ENCODE measurements at regions not wholly inside any gene's neighbourhood (a gene's known extent, or its start where the extent isn't known, plus 50 kb on each side); places are given as distances from the start of the nearest gene placed in this dataset.
"Not testable (repeated sequence)": the region's sequence is repeated elsewhere in the genome, so short reads cannot be mapped to it uniquely, and the experiment has no call there.

DNA sequence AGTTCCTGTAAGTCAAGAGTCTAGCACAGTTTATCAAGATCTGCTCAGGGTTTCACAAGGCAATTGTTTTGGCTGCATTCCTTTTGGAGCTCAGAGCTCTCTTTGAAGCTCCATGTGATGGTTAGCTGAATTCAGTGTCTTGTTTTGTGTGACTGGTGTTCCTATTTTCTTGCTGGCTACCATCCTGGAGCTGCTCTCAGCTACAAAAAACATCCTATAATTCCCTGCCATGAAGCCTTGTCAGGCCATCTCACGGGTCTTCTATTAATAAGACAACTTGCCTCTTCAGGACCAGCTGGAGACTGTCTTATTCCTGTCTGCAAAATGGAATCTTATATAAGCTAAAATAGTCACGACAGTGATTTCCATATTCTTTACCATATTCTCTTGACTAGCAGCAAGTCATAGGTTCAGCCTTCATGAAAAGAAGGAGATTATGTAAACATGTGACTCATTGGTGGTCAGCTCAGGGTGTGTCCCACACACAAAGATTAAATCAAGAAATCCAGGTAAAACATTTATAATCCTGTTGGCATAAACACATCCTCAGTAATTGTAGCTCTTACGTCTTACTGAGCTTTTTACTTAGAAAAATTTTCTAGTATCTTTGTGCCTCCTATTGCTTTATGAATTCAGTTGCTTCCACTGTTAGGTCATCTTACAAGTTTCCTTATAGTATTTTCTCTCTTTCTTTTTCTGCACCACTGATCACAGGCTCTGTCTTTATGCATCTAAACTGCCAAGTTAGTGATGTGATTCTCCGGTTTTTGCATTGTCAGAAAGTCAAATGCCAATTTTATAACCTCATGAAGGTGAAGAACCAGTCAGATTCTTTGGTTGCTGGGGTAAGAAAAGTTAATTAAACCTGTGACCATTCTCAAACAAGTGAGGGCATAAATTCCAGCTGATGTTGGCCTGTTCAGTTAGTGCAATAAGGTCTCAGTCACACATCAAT lies 378.5 kb upstream of the MGAT4C start:
- no peaks in the 10 kb centered on the region for H3K4me1 ChIP-seq
- no peaks in the 10 kb centered on the region for H3K36me3 ChIP-seq (replicated peaks)
- H3K4me3 ChIP-seq: no peak overlapping the region
- DNase-seq (ENCODE audit: low spot score in 2 of 2): no peak
- in situ Hi-C loops (cut with MboI; ENCODE audit: low sequenced_read_pairs): no loop called here
- H3K27me3 ChIP-seq (ENCODE audit: low read depth): no peaks in the 10 kb centered on the region
- no peaks in the 10 kb centered on the region for H3K9me3 ChIP-seq

- DNase-seq (ENCODE audit: low spot score in 2 of 2): no peak
- H3K4me1 ChIP-seq: no peaks in the 10 kb centered on the region
- H3K27me3 ChIP-seq (ENCODE audit: low read depth): no peaks in the 10 kb centered on the region
- no peaks in the 10 kb centered on the region for H3K36me3 ChIP-seq (replicated peaks)
- in situ Hi-C loops (cut with MboI; ENCODE audit: low sequenced_read_pairs): no loop called here
- H3K4me3 ChIP-seq: no peak overlapping the region
- H3K9me3 ChIP-seq: peaks cover 5% of the 10 kb centered on the region; the same call in 1 of the 2 replicates
These were observed 370.8 kb upstream of the MGAT4C start for GRCh38 chr12:86627001-86627400.

DNA sequence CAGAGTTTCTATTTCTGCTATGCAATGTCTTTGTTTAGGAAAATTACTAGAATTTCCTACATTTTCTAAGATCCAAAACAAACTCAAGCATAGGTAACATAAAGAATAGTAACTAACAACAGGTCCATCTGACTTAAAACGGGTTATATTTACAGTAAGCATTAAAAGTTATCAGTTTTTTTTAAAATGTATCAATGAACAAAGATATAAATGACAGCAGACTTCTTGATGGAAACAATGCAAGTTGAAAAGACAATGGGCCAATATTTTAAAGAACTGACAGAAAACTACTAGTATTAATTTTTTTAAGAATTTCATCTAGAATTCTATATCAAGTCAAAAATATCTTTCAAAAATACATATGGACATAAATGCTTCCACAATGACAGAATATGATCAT lies 367.1 kb upstream of the MGAT4C start:
- DNase-seq (ENCODE audit: low spot score in 2 of 2): no peak
- Histone ChIP-seq H3K4me1 (no peaks in the 10 kb centered on the region), H3K9me3 (peaks cover 5% of the 10 kb centered on the region; the same call in 1 of the 2 replicates), H3K4me3 (no peak overlapping the region), H3K36me3 (replicated peaks) (no peaks in the 10 kb centered on the region), H3K27me3 (ENCODE audit: low read depth) (no peaks in the 10 kb centered on the region)
- in situ Hi-C loops (cut with MboI; ENCODE audit: low sequenced_read_pairs): no loop called here

DNA sequence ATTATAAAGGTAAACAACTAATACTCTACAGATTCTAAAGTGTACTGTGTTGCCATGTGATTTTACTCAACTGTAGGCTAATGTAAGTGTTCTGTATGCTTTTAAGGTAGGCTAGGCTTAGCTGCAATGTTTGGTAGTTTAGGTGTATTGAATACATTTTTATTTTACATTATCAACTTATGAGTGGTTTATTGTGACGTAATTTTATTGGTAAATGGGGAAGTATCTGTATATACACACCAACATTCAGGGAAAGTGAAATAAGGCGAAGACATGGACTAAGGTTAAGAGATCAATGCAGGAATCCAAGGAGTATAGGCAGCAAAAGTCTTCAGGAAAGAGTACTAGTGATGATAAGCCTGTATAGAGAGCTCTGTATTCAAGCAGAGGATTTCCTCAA lies 365.8 kb upstream of the MGAT4C start:
- no peak for DNase-seq (ENCODE audit: low spot score in 2 of 2)
- no peaks in the 10 kb centered on the region for H3K4me1 ChIP-seq

GRCh38 chr12:86613311-86613710 lies 357.1 kb upstream of the MGAT4C start:
- in situ Hi-C loops (cut with MboI; ENCODE audit: low sequenced_read_pairs): no loop called here
- DNase-seq (ENCODE audit: low spot score in 2 of 2): no peak
- Histone ChIP-seq H3K4me1 (no peaks in the 10 kb centered on the region), H3K4me3 (no peak overlapping the region), H3K9me3 (no peaks in the 10 kb centered on the region), H3K36me3 (replicated peaks) (no peaks in the 10 kb centered on the region), H3K27me3 (ENCODE audit: low read depth) (no peaks in the 10 kb centered on the region)

More for the DNA sequence above, 365.8 kb upstream of the MGAT4C start:
- Histone ChIP-seq H3K36me3 (replicated peaks) (no peaks in the 10 kb centered on the region), H3K4me3 (no peak overlapping the region), H3K9me3 (peaks cover 5% of the 10 kb centered on the region; the same call in 1 of the 2 replicates), H3K27me3 (ENCODE audit: low read depth) (no peaks in the 10 kb centered on the region)
- in situ Hi-C loops (cut with MboI; ENCODE audit: low sequenced_read_pairs): no loop called here

- Histone ChIP-seq H3K4me3 (no peak overlapping the region), H3K4me1 (no peaks in the 10 kb centered on the region), H3K9me3 (no peaks in the 10 kb centered on the region), H3K27me3 (ENCODE audit: low read depth) (no peaks in the 10 kb centered on the region), H3K36me3 (replicated peaks) (no peaks in the 10 kb centered on the region)
- DNase-seq (ENCODE audit: low spot score in 2 of 2): no peak
- in situ Hi-C loops (cut with MboI; ENCODE audit: low sequenced_read_pairs): no loop called here
These were observed 352.4 kb upstream of the MGAT4C start for GRCh38 chr12:86608638-86609037.

GRCh38 chr12:86601550-86602308 lies 345.5 kb upstream of the MGAT4C start:
- DNase-seq (ENCODE audit: low spot score in 2 of 2): no peak
- in situ Hi-C loops (cut with MboI; ENCODE audit: low sequenced_read_pairs): no loop called here
- Histone ChIP-seq H3K27me3 (ENCODE audit: low read depth) (no peaks in the 10 kb centered on the region), H3K9me3 (no peaks in the 10 kb centered on the region), H3K4me1 (no peaks in the 10 kb centered on the region), H3K4me3 (no peak overlapping the region), H3K36me3 (replicated peaks) (no peaks in the 10 kb centered on the region)

DNA sequence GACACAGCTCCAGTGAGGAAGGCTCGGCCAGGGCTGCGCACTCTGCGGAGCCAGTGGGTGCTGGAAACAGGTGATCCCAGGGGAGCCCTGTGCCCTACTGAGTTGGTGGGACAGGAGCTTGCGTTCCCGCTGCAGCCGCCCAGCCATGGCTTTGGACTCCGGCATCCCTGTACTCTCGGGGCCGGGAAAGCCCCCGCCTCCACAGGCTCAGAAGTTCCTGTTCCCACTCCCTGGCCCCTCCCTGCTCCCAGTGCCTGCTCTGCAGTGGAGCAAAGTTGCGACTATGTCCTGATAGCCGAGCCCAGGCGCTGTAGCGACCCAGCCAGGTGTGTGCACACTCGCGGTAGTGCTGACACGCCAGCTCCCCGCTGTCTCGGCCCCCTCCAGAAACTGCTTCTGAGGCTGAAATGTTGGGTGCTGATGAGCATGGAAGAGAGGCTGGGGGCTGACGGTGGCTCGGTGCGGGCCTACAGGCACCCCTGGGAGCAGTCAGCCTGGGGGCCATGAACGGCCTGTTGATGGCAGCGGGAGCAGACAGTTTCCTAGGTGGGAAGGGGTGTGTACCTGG lies 344.6 kb upstream of the MGAT4C start:
- H3K27me3 ChIP-seq (ENCODE audit: low read depth): no peaks in the 10 kb centered on the region
- no peaks in the 10 kb centered on the region for H3K36me3 ChIP-seq (replicated peaks)
- in situ Hi-C loops (cut with MboI; ENCODE audit: low sequenced_read_pairs): no loop called here
- H3K4me3 ChIP-seq: no peak overlapping the region
- no peaks in the 10 kb centered on the region for H3K9me3 ChIP-seq
- no peaks in the 10 kb centered on the region for H3K4me1 ChIP-seq
- DNase-seq (ENCODE audit: low spot score in 2 of 2): no peak

DNA sequence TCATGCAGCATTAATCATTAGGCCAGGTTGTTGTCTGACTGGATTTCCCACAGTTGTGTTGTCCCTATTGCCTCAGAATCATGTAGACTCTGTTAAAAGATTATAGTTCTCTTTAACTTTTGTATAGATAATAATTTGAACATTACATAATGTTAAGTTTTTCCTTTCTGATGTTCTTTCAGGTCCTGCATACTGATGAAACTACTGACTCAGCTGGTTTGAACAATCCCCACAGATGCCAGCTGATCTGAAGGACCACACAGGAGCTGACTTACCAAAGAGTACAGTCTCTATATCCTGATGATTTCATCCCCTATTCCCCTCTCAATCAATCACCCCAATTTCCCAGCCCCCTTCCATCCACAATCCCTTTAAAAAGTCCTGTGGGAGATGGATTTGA lies 341.2 kb upstream of the MGAT4C start:
- no peak for DNase-seq (ENCODE audit: low spot score in 2 of 2)
- no peaks in the 10 kb centered on the region for H3K4me1 ChIP-seq
- H3K4me3 ChIP-seq: no peak overlapping the region
- H3K9me3 ChIP-seq: no peaks in the 10 kb centered on the region
- in situ Hi-C loops (cut with MboI; ENCODE audit: low sequenced_read_pairs): no loop called here
- no peaks in the 10 kb centered on the region for H3K36me3 ChIP-seq (replicated peaks)
- no peaks in the 10 kb centered on the region for H3K27me3 ChIP-seq (ENCODE audit: low read depth)

- in situ Hi-C loops (cut with MboI; ENCODE audit: low sequenced_read_pairs): no loop called here
- H3K36me3 ChIP-seq (replicated peaks): no peaks in the 10 kb centered on the region
- H3K27me3 ChIP-seq (ENCODE audit: low read depth): no peaks in the 10 kb centered on the region
- H3K4me1 ChIP-seq: no peaks in the 10 kb centered on the region
- no peak for DNase-seq (ENCODE audit: low spot score in 2 of 2)
- H3K9me3 ChIP-seq: no peaks in the 10 kb centered on the region
- H3K4me3 ChIP-seq: no peak overlapping the region
These were observed 334.1 kb upstream of the MGAT4C start for GRCh38 chr12:86590296-86590695.

GRCh38 chr12:86574143-86574542 lies 318.0 kb upstream of the MGAT4C start:
- Histone ChIP-seq H3K4me1 (no peaks in the 10 kb centered on the region), H3K9me3 (no peaks in the 10 kb centered on the region), H3K27me3 (ENCODE audit: low read depth) (no peaks in the 10 kb centered on the region), H3K36me3 (replicated peaks) (no peaks in the 10 kb centered on the region), H3K4me3 (no peak overlapping the region)
- in situ Hi-C loops (cut with MboI; ENCODE audit: low sequenced_read_pairs): no loop called here
- DNase-seq (ENCODE audit: low spot score in 2 of 2): no peak

DNA sequence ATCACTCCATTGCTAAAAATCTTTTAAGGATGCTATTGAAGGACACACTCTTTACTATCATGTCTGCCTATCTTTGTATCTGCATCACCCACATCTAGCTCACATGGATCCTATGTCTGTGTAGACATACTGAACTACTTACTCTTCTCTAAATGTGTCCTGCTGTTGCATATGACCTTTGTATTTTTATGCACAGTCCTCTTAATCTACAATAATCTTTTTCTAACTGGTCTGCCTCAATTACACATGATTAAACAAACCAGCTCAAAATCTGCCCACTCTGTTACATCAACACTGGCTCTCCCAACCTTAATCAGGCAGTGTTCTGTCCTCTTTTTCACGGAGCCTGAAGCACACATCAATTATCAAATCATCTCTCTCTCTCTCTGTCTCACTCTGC lies 316.3 kb upstream of the MGAT4C start:
- no peak for DNase-seq (ENCODE audit: low spot score in 2 of 2)
- Histone ChIP-seq H3K4me3 (no peak overlapping the region), H3K4me1 (no peaks in the 10 kb centered on the region), H3K9me3 (no peaks in the 10 kb centered on the region), H3K36me3 (replicated peaks) (no peaks in the 10 kb centered on the region), H3K27me3 (ENCODE audit: low read depth) (no peaks in the 10 kb centered on the region)
- in situ Hi-C loops (cut with MboI; ENCODE audit: low sequenced_read_pairs): no loop called here

GRCh38 chr12:86565038-86565437 lies 308.8 kb upstream of the MGAT4C start:
- no peak overlapping the region for H3K4me3 ChIP-seq
- DNase-seq (ENCODE audit: low spot score in 2 of 2): no peak
- H3K36me3 ChIP-seq (replicated peaks): no peaks in the 10 kb centered on the region
- no peaks in the 10 kb centered on the region for H3K27me3 ChIP-seq (ENCODE audit: low read depth)
- no peaks in the 10 kb centered on the region for H3K4me1 ChIP-seq
- in situ Hi-C loops (cut with MboI; ENCODE audit: low sequenced_read_pairs): no loop called here
- no peaks in the 10 kb centered on the region for H3K9me3 ChIP-seq

DNA sequence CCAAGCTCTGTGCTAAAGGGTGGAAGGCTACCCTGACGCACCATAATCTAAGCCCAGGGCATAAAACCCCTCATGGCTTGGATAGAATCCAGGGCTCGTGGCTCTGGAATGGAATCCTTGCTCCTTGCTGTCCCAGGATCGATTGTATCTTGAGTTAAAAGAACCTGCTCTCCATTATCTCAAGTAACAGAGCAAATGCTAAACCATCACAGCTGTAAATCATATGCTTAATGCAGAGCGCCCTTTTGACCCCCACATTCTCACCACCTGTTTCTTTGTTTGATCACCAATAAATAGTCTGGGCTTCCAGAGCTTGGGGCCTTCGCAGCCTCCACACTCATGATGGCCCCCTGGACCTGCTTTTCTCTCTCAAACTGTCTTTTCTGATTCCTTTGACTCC lies 299.3 kb upstream of the MGAT4C start:
- H3K36me3 ChIP-seq (replicated peaks); DNase-seq (ENCODE audit: low spot score in 2 of 2); H3K9me3 ChIP-seq; H3K27me3 ChIP-seq (ENCODE audit: low read depth); H3K4me1 ChIP-seq; H3K4me3 ChIP-seq; in situ Hi-C loops (cut with MboI; ENCODE audit: low sequenced_read_pairs): not testable (repeated sequence)

Data from HAP-1 (cell line).